ENCODE measurements at regions not wholly inside any gene's neighbourhood (a gene's known extent, or its start where the extent isn't known, plus 50 kb on each side); places are given as distances from the start of the nearest gene placed in this dataset.
"Not testable (repeated sequence)": the region's sequence is repeated elsewhere in the genome, so short reads cannot be mapped to it uniquely, and the experiment has no call there.

- no peak for DNase-seq (ENCODE audit: low read depth)
- H3K4me3 ChIP-seq (ENCODE audit: low read depth, low read length): no peak overlapping the region
- TF ChIP-seq CTCF (IDR thresholded peaks at IDR 0.05; ENCODE audit: insufficient read depth, low read depth, low read length): no peak
These were observed 215.6 kb upstream of the TMEFF2 start for GRCh38 chr2:192410319-192410718.

- no peak overlapping the region for H3K4me3 ChIP-seq (ENCODE audit: low read depth, low read length)
- no peak for TF ChIP-seq CTCF (IDR thresholded peaks at IDR 0.05; ENCODE audit: insufficient read depth, low read depth, low read length)
- no peak for DNase-seq (ENCODE audit: low read depth)
These were observed 213.0 kb upstream of the TMEFF2 start for GRCh38 chr2:192407692-192408091.

GRCh38 chr2:192398236-192398635 lies 203.5 kb upstream of the TMEFF2 start:
- no peak overlapping the region for H3K4me3 ChIP-seq (ENCODE audit: low read depth, low read length)
- TF ChIP-seq CTCF (IDR thresholded peaks at IDR 0.05; ENCODE audit: insufficient read depth, low read depth, low read length): no peak
- no peak for DNase-seq (ENCODE audit: low read depth)

GRCh38 chr2:192394605-192395004 lies 199.9 kb upstream of the TMEFF2 start:
- H3K4me3 ChIP-seq (ENCODE audit: low read depth, low read length): no peak overlapping the region
- TF ChIP-seq CTCF (IDR thresholded peaks at IDR 0.05; ENCODE audit: insufficient read depth, low read depth, low read length): no peak
- DNase-seq (ENCODE audit: low read depth): no peak

GRCh38 chr2:192391041-192391440 lies 196.3 kb upstream of the TMEFF2 start:
- no peak for TF ChIP-seq CTCF (IDR thresholded peaks at IDR 0.05; ENCODE audit: insufficient read depth, low read depth, low read length)
- DNase-seq (ENCODE audit: low read depth): no peak
- H3K4me3 ChIP-seq (ENCODE audit: low read depth, low read length): no peak overlapping the region

- no peak for DNase-seq (ENCODE audit: low read depth)
- no peak for TF ChIP-seq CTCF (IDR thresholded peaks at IDR 0.05; ENCODE audit: insufficient read depth, low read depth, low read length)
- no peak overlapping the region for H3K4me3 ChIP-seq (ENCODE audit: low read depth, low read length)
These were observed 195.7 kb upstream of the TMEFF2 start for GRCh38 chr2:192390401-192390800.

GRCh38 chr2:192384191-192384590 lies 189.5 kb upstream of the TMEFF2 start:
- not testable (repeated sequence) for H3K4me3 ChIP-seq (ENCODE audit: low read depth, low read length); DNase-seq (ENCODE audit: low read depth)

All from fibroblast of villous mesenchyme (primary cell).